GM18499 (cell line): ENCODE measurements at regions not wholly inside any gene's neighbourhood (a gene's known extent, or its start where the extent isn't known, plus 50 kb on each side); places are given as distances from the start of the nearest gene placed in this dataset.
"Not testable (repeated sequence)": the region's sequence is repeated elsewhere in the genome, so short reads cannot be mapped to it uniquely, and the experiment has no call there.

Experiments
- ATAC-seq: cut with Tn5 transposase; IDR thresholded peaks from one replicate; pipeline ENCODE4 v1.9.1; 2021; ENCODE audit warnings: moderate number of reproducible peaks; ENCODE audit not compliant: insufficient read depth, unreplicated experiment

GRCh38 chr2:62412347-62412742 is 93.7 kb downstream of the TMEM17 start:
- no peak for ATAC-seq

- no peak for ATAC-seq
Observed at GRCh38 chr2:62410926-62411456, 95.0 kb downstream of the TMEM17 start.

GRCh38 chr2:62410015-62410453 is 96.0 kb downstream of the TMEM17 start:
- no peak for ATAC-seq

GRCh38 chr2:62409442-62409841 is 96.6 kb downstream of the TMEM17 start:
- no peak for ATAC-seq

GRCh38 chr2:62408241-62408677 is 97.7 kb downstream of the TMEM17 start:
- ATAC-seq: no peak

- ATAC-seq: no peak
Observed at GRCh38 chr2:62407838-62408237, 98.2 kb downstream of the TMEM17 start.

GRCh38 chr2:62407401-62407800 is 98.6 kb downstream of the TMEM17 start:
- no peak for ATAC-seq

- ATAC-seq: no peak
Observed at GRCh38 chr2:62406573-62407043, 99.4 kb downstream of the TMEM17 start.

- no peak for ATAC-seq
Observed at GRCh38 chr2:62404913-62405312, 101.1 kb downstream of the TMEM17 start.

- ATAC-seq: no peak
Observed at GRCh38 chr2:62402156-62402555, 103.8 kb downstream of the TMEM17 start.

- ATAC-seq: no peak
Observed at GRCh38 chr2:62398356-62398755, 107.6 kb downstream of the TMEM17 start.

- ATAC-seq: no peak
Observed at GRCh38 chr2:62396880-62397279, 109.1 kb downstream of the TMEM17 start.

- ATAC-seq: no peak
Observed at GRCh38 chr2:62393293-62393692, 112.7 kb downstream of the TMEM17 start.

- ATAC-seq: no peak
Observed at GRCh38 chr2:62391696-62392095, 114.3 kb downstream of the TMEM17 start.

GRCh38 chr2:62386378-62386777 is 119.6 kb downstream of the TMEM17 start:
- ATAC-seq: not testable (repeated sequence)

GRCh38 chr2:62383846-62384245 is 122.1 kb downstream of the TMEM17 start:
- no peak for ATAC-seq

GRCh38 chr2:62382757-62383156 is 123.2 kb downstream of the TMEM17 start:
- no peak for ATAC-seq

- no peak for ATAC-seq
Observed at GRCh38 chr2:62382122-62382521, 123.9 kb downstream of the TMEM17 start.

- no peak for ATAC-seq
Observed at GRCh38 chr2:62381656-62382055, 124.3 kb downstream of the TMEM17 start.

GRCh38 chr2:62379566-62379965 is 126.4 kb downstream of the TMEM17 start:
- ATAC-seq: no peak

GRCh38 chr2:62375113-62375420 is 130.9 kb downstream of the TMEM17 start:
- no peak for ATAC-seq

GRCh38 chr2:62374301-62375112 is 131.5 kb downstream of the TMEM17 start:
- ATAC-seq: no peak
